ENCODE measurements at regions not wholly inside any gene's neighbourhood (a gene's known extent, or its start where the extent isn't known, plus 50 kb on each side); places are given as distances from the start of the nearest gene placed in this dataset.

- no peak for TF ChIP-seq CTCF (IDR thresholded peaks at IDR 0.05; ENCODE audit: insufficient read depth, missing control alignments)
- FAIRE-seq (no peak), DNase-seq (ENCODE audit: insufficient read length, low spot score) (no peak)
Observed at GRCh38 chr16:73364413-73364812, 316.5 kb upstream of the ZFHX3 start.

- FAIRE-seq (no peak), DNase-seq (ENCODE audit: insufficient read length, low spot score) (no peak)
- no peak for TF ChIP-seq CTCF (IDR thresholded peaks at IDR 0.05; ENCODE audit: insufficient read depth, missing control alignments)
Observed at GRCh38 chr16:73361061-73361460, 313.1 kb upstream of the ZFHX3 start.

GRCh38 chr16:73356401-73357079 is 308.6 kb upstream of the ZFHX3 start:
- TF ChIP-seq CTCF (IDR thresholded peaks at IDR 0.05; ENCODE audit: insufficient read depth, missing control alignments), result no peak
- FAIRE-seq (no peak), DNase-seq (ENCODE audit: insufficient read length, low spot score) (no peak)

GRCh38 chr16:73355981-73356380 is 308.1 kb upstream of the ZFHX3 start:
- no peak for DNase-seq (ENCODE audit: insufficient read length, low spot score)
- no peak for FAIRE-seq
- TF ChIP-seq CTCF (IDR thresholded peaks at IDR 0.05; ENCODE audit: insufficient read depth, missing control alignments), result no peak

GRCh38 chr16:73354434-73354833 is 306.5 kb upstream of the ZFHX3 start:
- no peak for FAIRE-seq

GRCh38 chr16:73350707-73351452 is 303.0 kb upstream of the ZFHX3 start:
- FAIRE-seq, result no peak

More at GRCh38 chr16:73354434-73354833, 306.5 kb upstream of the ZFHX3 start:
- DNase-seq (ENCODE audit: insufficient read length, low spot score), result no peak
- TF ChIP-seq CTCF (IDR thresholded peaks at IDR 0.05; ENCODE audit: insufficient read depth, missing control alignments), result no peak

More at GRCh38 chr16:73350707-73351452, 303.0 kb upstream of the ZFHX3 start:
- DNase-seq (ENCODE audit: insufficient read length, low spot score), result no peak
- TF ChIP-seq CTCF (IDR thresholded peaks at IDR 0.05; ENCODE audit: insufficient read depth, missing control alignments), result no peak
